GM19239 (cell line): ENCODE measurements at regions not wholly inside any gene's neighbourhood (a gene's known extent, or its start where the extent isn't known, plus 50 kb on each side); places are given as distances from the start of the nearest gene placed in this dataset.
"Not testable (repeated sequence)": the region's sequence is repeated elsewhere in the genome, so short reads cannot be mapped to it uniquely, and the experiment has no call there.

Source experiments
- DNase-seq: peaks from one replicate; pipeline ENCODE4 v3.0.0; 2011; ENCODE audit warnings: low spot score; ENCODE audit not compliant: insufficient read length
- FAIRE-seq: peaks from 2 replicates; lab custom pipeline; 2011; peaks lifted over from hg19 to GRCh38; lab: Jason Lieb, UNC

DNA sequence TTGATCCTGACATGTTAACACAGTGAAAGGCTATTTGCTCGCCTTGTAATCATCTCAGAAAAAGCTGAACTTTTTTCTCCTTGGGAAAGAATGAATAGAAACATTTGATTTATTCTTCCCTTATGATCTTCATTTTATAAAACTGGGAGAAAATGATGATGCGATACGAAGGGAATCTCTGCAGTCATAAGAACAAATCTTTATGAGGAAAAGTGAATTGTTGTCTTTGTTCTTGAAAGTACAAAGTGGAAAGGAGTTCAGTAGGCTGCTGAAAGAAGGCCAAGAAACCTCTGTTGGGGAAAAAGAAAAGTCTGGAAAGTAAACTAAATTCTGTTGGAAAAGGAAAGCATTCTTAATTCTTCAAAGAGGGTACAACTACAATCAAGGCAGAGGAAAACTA lies 248.8 kb downstream of the NSUN3 start:
- DNase-seq: no peak
- no peak for FAIRE-seq

DNA sequence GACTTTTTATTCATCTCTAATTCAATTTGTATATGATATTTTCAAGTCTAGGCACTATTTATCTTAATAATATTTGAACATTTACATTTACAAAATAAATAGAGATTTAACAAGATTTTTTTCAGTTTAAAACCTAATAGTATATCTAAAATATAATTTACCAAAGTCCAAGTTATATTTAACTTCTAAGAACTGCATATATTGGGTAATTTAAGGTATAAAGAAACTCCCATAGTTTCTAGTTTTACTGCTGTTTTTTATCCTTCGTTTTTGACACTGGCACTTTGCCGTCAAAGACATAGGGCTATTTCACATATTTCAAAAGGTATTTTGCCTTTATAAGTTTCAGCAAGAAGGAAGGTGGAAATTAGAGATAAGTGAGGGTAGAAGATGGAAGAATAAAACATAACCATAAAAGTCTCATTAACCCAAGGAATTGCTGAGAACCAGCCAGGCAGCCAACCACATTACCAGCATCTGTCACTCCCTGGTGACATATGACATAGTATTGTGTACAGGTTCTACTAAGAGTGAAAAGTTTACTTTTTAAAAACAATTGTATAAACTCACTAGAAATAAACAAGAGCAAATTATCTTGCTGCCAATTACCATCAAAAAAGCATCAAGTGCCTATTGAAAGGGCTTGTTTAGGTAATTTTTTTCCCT lies 251.5 kb downstream of the NSUN3 start:
- no peak for FAIRE-seq
- DNase-seq: no peak

DNA sequence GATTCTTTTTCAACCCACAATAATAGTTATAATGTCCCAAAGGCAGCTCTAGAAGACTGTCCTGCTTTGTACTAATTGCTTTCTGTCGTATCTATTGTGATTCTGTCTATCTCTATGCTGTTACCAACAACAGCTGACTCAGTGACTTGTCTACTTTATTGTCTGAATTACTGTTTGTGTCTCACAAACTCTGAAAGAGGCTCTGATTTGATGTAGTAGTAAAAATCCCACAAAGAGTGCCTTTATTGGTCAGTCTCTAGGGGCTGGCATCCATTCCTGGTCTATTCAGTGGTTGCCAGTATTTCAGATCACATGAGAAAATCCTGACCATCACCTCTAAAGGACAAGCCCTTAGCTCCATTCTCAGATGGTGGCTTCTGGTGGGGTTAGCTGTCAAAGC lies 254.2 kb downstream of the NSUN3 start:
- DNase-seq: no peak
- FAIRE-seq: no peak

DNA sequence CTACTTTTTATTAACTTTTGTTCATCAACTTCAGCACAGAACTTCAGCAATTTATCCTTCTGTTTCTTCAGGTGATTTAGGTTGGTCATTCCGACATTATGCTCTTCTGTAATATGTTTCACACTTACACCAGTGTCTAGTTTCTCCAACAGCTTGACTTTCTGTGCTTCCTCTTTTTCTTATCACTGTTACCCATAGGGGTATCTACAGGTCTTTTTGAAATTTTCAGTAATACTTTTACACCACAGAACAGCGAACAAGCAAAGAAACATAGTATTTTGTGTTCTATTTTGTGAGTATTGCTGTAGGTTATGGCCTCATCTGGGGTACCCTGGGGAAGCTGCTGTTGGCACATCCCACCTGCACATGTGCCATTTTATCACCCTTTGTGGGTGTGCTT lies 260.7 kb downstream of the NSUN3 start:
- FAIRE-seq: no peak
- no peak for DNase-seq

DNA sequence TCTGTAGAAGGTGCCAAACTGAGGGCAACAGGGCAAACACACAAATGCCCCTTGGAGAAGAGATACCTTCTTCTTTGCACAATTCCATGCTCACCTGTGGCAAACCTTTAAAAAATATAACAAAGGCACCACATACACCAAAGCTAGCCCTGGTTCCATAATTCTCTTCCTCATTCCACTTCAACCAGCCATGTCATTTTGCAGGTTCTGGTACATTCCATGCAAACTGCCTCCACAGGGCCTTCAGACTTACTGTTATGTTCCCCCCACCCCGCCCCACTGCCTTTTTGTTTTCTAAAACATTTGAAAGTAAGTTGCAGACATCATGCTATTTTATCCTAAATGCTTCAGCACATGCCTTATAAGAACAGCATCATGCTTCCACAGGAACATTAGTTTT lies 269.0 kb downstream of the NSUN3 start:
- DNase-seq (no peak), FAIRE-seq (no peak)

DNA sequence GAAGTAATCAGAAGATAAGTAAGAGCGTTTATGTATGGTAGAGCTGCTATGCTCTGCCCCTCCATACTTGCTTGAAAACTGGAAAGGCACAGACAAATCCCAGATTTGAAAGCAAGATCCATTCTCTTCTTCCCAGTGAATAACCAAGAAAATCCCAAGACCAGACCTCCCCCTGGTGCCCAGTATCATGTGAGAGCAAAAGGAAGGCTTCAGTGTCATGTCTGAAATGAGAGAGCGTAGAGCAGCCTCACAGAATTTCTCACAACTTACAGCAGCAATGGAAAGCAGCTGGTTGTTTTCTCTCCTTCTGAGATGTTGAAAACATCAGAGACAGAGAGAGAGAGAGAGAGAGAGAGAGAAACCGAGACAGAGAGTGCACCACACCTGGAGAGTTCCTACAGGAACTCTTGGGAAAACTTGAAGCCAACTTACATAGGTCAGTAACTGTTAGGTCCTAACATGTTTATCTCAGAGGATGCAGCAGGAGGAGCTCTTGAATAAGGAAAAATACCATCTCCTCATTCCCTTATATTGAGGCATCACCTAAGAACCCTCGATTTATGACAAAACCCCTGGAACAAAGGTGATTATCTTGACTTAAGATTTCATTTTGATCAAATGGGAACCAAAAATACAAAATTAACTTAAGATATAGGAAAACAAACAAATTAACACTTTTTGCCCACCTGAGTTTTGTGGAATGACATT lies 273.3 kb downstream of the NSUN3 start:
- no peak for FAIRE-seq
- no peak for DNase-seq

DNA sequence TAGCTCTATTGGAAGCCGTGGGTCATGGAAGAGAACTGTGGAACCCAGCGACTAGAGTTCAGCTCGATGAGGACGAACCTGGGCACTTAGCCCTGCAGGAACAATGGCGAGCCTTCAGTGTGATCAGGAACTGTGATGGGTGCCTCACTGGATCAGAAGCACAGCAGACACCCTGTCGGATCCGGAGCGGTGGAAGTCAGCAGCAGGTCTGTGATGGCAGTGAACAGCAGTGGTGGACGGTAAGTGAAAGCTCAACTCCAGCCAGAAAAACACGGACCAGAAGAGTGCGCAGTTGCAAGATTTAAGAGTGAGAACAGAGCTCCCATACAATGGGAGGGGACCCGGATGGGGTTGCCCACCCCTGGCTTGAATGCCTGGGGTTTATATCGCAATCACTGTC lies 282.2 kb downstream of the NSUN3 start:
- DNase-seq (no peak), FAIRE-seq (no peak)

DNA sequence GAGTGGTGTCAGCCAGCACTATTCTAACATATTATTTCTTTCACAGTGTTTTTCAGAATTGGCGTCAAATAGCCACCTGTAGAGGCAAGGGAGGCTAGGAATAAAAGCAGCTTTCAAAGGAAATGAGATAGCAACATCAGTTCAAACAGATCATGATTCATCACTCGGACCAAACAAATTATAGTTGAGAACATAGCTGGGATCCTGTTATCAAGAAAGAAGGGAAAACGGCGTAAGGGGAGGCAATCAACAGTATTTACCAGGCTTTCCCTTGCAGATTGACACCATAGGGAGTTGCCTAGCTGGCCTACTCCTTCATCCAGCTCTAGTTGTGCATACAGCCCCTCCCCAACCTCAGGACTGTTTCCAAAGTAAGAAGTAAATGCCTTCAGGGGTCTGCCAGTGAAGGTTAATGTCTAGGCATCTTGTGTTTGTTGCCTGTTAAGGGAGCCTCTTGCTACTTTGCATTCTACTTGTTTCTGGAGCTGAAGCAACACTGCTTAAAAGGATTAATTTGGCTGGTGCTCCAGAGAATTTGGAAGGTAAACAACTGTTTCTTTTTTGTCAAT lies 286.5 kb downstream of the NSUN3 start:
- DNase-seq: no peak
- FAIRE-seq: no peak

DNA sequence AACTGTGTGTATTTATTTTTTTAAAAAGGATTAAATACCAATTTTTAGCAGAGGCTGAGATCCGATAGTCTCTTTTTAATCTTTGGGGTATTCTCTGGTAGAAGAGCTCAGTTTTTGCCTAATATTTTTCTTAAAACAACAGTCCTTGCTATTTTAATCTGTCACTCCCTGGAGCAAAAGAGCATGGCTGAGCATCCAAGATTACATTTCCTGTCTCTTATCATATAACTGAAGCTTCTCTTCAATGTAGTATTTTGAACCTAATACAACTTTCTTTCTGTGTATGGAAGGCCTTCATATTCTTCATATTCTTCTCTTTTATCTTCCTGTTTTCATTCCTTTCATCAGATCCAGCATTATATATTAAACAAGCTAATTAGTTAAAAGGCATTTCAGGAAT lies 293.7 kb downstream of the NSUN3 start:
- no peak for FAIRE-seq
- DNase-seq: no peak

DNA sequence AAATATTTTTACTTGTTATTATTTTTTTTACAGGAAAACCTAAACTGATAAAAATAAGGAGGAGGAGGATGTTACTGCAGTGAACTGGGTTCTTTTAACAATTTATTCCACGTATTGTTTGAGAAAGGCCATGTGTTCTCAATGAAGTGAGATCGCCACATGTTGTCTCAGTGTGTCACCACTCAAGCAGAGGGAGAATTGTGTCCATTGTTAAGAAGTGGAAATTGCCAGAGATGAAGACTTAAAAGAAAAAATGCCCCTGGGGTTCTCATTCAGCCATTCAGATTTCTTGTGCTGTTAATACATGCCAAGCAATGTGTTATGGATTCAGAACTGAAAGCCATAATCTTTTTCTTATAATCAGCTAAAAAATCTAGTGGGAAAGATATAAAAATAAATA lies 297.1 kb downstream of the NSUN3 start:
- no peak for FAIRE-seq

DNA sequence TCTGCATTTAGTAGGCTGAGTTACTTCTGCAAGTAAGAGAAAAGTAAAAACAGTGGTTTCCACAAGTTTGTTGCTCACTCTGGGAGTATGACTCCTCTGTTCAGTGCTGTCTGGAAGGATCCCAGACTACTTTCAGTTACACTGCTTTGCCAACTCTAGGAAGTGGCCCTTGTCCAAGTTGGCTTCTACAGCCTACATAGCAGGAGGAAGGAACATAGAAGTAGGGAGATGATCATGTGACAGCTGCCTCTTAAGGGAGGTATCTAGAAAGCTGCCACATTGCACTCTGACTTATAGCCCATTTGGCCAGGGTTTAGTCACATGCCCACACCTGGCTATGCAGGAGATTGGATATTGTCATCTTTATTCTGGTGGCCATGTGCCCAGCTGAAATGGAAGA lies 298.1 kb downstream of the NSUN3 start:
- no peak for DNase-seq
- no peak for FAIRE-seq

More for the DNA sequence above, 297.1 kb downstream of the NSUN3 start:
- DNase-seq: no peak

DNA sequence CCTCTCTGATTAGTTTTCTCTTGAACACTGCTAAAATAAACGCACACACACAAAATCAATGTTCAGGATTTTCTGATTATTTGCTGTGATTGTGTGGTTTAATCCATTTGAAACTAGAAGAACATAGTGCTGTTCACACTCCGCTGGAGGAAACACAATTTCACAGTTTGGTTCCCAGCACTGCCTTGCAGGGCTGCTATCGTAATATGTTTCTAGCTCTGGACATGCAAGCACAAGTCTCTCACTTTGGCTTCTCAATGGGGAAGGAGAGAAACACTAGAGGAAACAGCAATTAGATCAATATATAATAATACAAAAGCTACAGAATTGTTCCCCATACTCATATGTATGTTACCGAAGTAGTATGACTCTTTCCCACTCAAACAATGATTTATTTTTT lies 299.5 kb downstream of the NSUN3 start:
- no peak for DNase-seq
- FAIRE-seq: no peak

DNA sequence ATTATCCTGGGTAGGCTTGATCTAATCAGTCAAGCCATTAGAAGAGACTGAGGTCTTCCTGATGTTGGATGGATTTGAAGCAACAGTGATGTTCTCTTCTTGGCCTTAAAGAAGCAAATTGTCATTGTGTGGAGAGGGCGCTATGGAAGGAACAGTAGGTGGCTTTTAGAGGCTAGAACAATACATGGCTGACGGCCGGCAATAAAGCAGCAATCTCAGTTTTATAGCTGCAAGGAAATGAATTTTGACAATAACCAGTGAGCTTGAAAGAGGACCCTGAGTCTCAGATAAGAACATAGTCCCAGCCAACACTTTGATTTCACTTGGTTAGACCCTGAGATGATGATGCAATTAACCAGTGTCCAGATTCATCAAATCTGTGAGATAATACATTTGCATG lies 302.1 kb downstream of the NSUN3 start:
- DNase-seq (no peak), FAIRE-seq (no peak)

DNA sequence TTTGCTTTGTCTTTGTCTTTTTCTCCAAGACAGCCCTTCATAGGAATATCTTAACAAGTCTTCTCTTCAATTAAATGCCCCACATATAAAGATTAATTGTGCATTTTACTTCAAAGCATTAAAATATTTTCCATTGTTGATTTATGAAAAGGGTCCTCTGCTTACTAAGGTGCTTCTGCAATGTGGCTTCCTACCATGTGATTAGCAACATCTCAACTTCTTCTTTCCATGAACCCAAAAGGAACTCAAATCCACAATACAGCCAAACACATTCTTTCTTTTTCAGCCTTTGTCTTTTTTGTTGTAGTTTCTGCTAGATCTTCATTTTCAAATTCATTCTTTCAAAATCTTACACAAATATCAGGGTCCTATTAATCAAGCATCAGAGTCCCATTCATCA lies 309.2 kb downstream of the NSUN3 start:
- DNase-seq (no peak), FAIRE-seq (no peak)

DNA sequence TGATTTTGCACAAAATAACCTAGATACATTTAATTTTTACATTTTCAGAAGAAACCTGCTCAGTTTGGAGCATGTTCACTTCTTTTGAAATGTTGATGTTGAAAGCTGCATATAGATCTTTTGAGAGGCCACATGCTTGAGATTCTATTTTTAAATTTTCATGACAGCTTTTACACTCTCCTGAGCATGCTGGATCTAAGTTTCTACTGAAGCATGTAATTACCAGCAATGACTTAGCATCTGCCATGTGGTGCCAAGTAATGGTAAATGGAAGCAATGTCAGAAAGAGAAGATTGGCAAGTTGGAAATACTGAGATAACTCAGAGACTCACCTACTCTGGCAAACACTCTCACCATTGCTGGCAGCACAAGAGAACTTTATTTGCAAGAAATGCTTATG lies 310.6 kb downstream of the NSUN3 start:
- FAIRE-seq: no peak
- no peak for DNase-seq

DNA sequence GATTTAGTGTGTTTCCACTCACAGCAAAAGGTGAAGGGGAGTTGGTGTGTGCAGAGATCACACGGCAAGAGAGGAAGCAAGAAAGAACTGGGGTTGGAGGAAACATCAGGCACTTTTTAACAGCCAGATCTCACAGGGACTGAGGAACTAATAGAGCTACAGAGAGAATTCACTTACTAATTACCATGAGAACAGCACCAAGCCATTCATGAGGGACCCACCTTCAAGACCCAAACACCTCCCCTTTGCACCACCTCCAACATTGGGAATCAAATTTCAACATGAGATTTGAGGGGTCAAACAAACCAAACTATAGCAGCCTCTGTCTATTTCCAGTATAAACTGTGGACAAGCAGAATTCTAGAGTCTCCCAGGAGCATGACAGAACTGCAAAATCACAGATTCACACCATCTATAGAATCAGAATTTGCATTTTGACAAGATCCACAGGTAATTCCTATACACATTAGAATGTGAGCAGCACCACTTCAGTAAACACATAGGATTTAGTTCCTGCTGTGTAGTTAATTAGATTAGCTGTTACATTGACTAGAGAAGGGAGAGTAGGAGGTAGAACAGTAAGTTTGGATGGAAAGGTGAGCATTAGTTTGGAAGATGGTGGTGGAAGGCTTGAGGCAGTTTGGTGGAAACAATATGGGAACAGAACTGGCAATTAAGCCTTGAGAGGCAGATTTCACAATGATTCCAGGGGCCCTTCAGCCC lies 311.7 kb downstream of the NSUN3 start:
- FAIRE-seq (no peak), DNase-seq (no peak)

DNA sequence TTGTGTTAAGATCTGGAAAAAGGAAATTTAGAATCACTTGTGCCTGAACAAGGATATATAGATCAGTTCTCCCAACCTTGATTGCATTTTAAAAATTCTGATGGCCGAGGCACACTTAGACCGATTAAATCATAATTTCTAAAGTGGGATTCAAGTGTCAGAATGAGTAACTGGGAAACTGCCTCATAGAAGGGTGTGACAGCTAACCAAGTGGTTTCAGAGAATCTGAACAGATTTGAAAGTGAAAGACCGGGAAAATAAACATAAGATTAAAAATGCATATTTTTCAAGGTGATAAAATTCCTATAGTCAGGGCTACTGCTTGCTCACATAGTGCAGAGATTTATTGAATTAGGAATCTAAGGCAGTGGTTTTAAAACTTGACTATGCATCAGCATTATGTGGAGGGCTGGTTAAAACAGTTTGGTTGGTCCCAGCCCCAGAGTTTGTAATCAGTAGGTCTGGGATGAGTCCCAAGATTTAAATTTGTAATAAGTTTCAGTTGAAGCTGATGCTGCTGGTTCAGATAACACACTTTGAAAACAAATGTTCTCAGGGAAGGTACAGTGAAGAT lies 314.3 kb downstream of the NSUN3 start:
- FAIRE-seq, DNase-seq: not testable (repeated sequence)

DNA sequence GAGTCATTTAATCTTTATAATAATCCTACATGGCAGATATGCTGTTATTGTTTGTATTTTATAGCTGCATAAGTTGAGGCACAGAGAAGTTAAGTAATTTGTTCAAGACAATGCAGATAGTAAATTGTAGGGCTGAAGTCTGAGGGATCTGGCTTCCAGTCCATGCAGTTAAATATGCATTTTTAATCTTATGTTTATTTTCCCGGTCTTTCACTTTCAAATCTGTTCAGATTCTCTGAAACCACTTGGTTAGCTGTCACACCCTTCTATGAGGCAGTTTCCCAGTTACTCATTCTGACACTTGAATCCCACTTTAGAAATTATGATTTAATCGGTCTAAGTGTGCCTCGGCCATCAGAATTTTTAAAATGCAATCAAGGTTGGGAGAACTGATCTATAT lies 315.0 kb downstream of the NSUN3 start:
- not testable (repeated sequence) for DNase-seq, FAIRE-seq

DNA sequence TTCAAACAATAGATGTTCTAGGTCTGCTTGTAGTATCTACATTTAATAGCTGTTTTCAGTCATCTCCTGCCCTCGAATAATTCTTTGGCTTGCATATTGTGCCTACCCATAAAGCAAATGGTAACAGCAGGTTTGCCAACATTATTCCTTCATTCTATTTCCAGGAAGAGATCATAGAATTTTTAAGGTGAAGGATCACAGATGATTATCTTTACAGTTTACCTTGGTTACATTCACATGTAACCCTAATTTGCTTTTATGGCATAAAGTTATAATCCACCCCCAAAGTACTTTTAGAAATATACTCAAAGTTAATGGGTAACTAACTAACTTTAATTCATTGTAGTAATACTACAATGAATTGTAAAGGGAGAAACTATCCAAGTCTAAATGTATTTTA lies 315.5 kb downstream of the NSUN3 start:
- no peak for FAIRE-seq

DNA sequence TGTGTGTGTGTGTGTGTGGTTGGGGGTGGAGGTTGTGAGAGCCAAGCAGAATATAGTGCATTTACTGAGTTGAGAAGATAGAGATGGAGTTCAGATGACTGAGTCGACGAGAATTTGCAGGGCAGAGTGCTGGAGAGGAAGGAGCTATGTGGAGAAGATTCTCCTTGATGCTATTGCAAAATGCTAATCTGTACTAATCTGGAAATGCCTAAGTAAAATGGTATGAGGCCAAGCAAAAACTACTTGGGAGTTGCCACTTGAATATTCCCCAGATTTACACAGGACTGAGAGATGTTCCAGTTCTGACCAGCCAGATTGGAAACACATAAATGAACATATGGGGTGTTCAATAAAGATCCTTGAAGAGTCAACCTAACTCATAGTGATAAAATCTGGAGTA lies 316.4 kb downstream of the NSUN3 start:
- DNase-seq (no peak), FAIRE-seq (no peak)

More for the DNA sequence above, 315.5 kb downstream of the NSUN3 start:
- DNase-seq: no peak

DNA sequence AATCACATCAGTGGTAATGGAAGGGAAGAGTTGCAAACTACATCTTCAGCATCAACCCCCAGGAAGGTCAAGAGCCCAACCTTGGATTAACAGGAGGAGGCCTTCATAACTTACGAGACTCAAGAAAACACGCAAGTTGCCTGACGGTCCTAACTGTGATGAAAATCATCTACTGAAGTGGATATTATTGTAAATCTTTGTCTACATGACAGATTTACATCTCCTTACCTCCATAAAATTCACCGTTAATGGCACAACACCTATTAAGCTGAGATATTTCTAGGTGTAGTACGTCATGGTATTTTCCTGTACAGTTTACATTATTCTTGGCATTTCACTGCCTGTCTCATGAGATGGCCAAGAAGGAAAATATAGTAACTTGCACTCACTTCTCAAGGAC lies 332.0 kb downstream of the NSUN3 start:
- DNase-seq (no peak), FAIRE-seq (no peak)
